Thyroid gland (tissue), 4 donors: ENCODE measurements at regions not wholly inside any gene's neighbourhood (a gene's known extent, or its start where the extent isn't known, plus 50 kb on each side); places are given as distances from the start of the nearest gene placed in this dataset.

Source experiments
- POLR2A ChIP-seq, 2 donors: fragments of 450-650 bp; IDR thresholded peaks; one replicate each; pipeline ENCODE4 v1.6.1; 2017; ENCODE audit warnings: antibody characterized with exemption in 2 of 2, mild to moderate bottlenecking in 2 of 2, moderate library complexity in 1 of 2
- TF ChIP-seq, protein P1 (sequence below), 6 experiments: fragments of 200-600 bp in 3 of 6; fragments of 450-650 bp in 3 of 6; sonication (generic) in 3 of 6; IDR thresholded peaks; one replicate each; pipeline ENCODE4 v1.5.1; 2016 to 2019; ENCODE audit warnings: antibody characterized with exemption in 6 of 6, mild to moderate bottlenecking in 2 of 6, inconsistent platforms in 1 of 6, moderate library complexity in 1 of 6

DNA sequence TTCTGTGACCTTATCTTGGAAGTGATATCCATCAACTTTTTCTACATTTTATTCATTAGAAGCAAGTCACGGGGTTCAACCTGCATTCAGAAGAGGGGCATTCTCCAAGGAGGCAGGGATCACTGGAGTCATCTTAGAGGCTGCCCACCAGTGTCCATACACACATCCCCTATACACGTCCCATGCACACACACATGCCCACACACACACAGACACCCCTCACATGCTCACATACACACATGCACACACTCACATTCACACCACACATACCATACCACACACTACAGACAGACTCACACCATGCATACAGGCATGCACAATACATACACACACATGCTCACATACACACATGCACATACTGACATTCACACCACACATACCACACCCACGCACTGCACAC is 884.7 kb downstream of the TBC1D22A start:
- TF ChIP-seq, protein P1, sequence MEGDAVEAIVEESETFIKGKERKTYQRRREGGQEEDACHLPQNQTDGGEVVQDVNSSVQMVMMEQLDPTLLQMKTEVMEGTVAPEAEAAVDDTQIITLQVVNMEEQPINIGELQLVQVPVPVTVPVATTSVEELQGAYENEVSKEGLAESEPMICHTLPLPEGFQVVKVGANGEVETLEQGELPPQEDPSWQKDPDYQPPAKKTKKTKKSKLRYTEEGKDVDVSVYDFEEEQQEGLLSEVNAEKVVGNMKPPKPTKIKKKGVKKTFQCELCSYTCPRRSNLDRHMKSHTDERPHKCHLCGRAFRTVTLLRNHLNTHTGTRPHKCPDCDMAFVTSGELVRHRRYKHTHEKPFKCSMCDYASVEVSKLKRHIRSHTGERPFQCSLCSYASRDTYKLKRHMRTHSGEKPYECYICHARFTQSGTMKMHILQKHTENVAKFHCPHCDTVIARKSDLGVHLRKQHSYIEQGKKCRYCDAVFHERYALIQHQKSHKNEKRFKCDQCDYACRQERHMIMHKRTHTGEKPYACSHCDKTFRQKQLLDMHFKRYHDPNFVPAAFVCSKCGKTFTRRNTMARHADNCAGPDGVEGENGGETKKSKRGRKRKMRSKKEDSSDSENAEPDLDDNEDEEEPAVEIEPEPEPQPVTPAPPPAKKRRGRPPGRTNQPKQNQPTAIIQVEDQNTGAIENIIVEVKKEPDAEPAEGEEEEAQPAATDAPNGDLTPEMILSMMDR (IDR thresholded peaks at IDR 0.05) = no peak
- no peak for TF ChIP-seq POLR2A (IDR thresholded peaks at IDR 0.05)
